ENCODE measurements at regions not wholly inside any gene's neighbourhood (a gene's known extent, or its start where the extent isn't known, plus 50 kb on each side); places are given as distances from the start of the nearest gene placed in this dataset.

DNA sequence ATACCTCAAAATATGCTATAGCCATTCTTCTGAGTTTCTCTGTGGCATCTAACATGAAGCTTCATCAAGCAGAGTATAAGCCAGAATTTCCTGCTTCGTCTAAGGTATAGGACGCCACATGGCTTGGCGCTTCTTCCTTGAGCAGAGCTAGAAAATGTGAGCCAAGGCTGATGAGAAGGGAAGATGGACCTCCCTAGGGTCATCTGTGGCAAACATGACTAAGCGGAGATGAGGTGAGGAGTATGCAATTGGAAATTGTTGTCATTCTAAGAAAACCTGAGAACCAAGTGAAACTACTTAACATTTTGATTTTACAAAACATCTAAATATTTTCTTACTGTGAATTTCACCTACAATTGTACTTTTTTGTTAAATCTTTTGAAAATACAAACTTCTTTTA lies 466.5 kb downstream of the PSAT1 start:
- TF ChIP-seq CTCF (IDR thresholded peaks at IDR 0.05; ENCODE audit: insufficient read depth, low read length, poor library complexity, severe bottlenecking) (no peak), EZH2phosphoT487 (conservative IDR thresholded peaks at IDR 0.05; ENCODE audit: low read length) (no peak)
